ENCODE measurements at regions not wholly inside any gene's neighbourhood (a gene's known extent, or its start where the extent isn't known, plus 50 kb on each side); places are given as distances from the start of the nearest gene placed in this dataset.

DNA sequence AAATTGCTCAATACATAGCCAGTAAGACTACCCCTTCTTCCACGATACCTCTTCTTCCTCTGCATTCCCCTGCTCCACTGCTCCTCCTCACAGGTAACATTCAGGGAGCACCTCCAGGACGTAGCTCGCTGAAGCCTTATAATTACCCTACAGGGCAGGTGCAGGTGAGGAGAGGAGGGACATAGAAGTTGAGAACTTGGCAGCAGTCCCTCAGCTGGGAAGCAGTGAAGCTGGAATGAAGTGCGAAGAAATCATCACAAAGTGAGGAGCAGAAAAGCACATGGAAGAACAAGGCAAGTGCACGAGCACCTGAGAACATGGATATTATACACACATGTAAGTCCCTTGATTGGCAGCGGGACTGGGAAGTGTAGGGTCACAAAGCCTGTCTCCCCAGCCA, 118.2 kb downstream of the HSD17B3 start:
- DNase-seq (ENCODE audit: low read depth): no peak

DNA sequence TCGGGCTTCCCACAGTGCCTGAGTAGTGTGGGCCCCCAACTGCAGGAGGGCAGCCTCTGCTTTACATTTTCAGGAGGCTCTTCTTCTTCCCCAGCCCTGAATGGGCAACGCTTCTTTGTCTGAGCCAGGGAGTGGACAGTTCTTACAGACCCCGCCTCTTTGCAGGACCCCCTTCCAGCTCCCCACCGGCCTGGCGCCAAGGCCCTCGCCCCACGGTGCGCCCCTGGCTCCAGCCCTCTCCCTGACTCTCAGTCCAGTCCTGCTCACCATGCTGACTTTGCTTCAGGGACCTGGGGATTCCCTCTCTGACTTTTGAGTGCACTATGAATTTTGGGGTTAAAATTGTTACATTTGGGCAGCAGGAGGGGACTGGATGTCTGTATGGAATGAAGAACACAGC, 123.8 kb downstream of the HSD17B3 start:
- no peak for DNase-seq (ENCODE audit: low read depth)

DNA sequence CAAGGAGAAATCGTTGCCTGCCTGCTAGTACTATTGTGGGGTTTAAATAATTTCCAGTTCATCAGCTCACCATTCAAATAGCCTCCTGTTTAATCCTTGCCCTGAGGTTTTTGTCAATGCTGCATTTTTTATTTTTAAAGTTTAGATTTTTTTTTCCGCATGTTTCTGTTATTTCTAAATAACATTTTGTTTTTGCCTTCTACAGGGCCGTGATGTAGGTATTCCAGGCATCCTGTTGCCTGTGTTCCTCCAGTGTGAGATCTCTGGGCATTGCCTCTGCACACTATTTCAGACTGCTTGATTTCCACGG, 124.3 kb downstream of the HSD17B3 start:
- DNase-seq (ENCODE audit: low read depth): no peak

DNA sequence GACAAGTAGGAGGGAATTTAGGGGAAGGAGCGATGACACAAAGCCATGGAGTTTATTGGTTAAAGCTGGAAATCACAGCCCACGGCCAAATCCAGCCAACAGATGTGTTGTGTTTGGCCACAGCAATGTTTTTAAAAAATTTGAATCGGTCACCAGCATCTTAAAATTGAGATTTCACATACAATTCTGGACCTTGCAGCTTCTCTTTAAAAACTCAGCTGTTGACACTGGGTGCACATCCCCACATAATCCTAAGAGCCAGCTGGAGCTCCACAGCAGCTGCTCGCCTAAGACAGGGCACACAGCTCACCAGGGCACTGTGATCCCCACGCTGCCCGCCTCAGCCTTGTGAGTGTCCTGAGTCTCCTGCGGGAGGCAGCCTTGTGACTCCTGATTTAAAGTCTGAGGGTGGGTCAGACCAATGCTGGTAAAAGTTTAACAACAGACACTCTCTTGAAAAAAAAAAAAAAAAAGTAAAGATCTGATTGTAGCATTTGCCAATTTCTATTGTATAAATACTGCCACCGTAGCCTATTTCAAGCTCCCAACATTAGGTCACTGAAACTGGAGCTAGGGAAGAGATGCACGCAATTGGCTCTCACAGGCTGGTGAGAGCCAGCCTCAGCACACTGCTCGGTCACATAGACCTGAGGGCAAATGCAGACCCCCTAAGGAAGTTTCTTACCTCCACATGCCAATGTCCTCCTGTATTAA, 124.8 kb downstream of the HSD17B3 start:
- no peak for DNase-seq (ENCODE audit: low read depth)

GRCh38 chr9:96175796-96176195, 126.2 kb downstream of the HSD17B3 start:
- DNase-seq (ENCODE audit: low read depth): no peak

DNA sequence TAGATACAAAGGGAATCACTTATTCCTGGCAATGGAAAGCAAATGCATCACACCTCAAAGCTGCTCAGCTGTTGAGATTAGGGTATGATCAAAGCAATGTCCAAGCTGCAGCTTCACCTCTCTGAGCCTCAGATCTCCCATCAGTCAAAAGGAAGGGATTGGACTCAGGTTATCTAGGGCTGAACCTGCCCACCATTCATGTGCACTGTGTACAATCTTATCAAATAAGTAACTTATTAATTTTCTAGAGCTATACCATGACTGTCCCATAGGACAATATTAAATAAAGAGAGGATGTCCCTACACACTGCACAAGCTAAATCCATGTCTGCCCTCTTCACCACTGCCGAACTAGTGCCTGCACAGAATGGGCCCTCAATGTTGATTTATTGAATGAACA, 127.0 kb downstream of the HSD17B3 start:
- DNase-seq (ENCODE audit: low read depth): no peak

- DNase-seq (ENCODE audit: low read depth): no peak
Measured at GRCh38 chr9:96174371-96174770, 127.6 kb downstream of the HSD17B3 start.

- no peak for DNase-seq (ENCODE audit: low read depth)
Measured at GRCh38 chr9:96173640-96174039, 128.3 kb downstream of the HSD17B3 start.

- DNase-seq (ENCODE audit: low read depth): no peak
Measured at GRCh38 chr9:96172797-96173196, 129.2 kb downstream of the HSD17B3 start.

DNA sequence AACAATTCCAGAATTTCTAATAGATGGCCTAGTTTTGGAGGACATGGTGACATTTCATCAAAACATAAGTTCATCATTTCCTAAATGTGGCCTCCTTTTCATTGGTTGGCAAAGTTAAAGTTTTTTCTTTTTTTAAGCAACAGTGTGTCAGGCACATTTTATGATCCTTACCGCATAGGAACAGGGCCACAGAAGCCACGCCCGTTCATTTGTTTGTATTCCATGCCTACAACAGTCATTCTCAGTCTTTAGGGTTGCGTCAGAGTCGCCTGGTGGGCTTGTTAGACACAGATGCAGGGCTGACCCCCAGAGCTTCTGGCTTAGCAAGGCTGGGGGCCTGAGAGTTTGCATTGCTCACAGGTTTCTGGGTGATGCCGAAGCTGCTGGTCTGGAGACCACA, 130.2 kb downstream of the HSD17B3 start:
- DNase-seq (ENCODE audit: low read depth): no peak

DNA sequence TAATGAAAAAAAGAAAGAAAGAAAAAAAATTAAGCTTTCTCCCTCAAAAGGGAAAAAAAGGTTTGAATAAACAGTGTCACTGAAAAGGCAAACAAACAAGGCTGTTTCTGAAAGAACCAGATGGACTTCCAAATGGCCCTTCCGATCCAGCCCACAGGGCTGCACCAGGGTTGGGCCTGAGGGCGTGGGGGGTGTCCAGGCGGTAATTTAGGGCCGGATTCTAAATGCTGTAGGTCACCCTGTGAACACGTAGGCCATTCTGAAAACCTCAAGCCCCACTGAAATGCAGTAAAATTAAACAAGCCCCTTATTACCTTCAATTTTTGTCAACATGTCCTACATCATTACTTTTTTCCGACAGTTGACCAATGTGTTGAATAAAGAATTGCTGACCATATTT, 132.1 kb downstream of the HSD17B3 start:
- DNase-seq (ENCODE audit: low read depth): no peak

- DNase-seq (ENCODE audit: low read depth): peak; percentile 50
Measured at GRCh38 chr9:96169484-96169883, 132.5 kb downstream of the HSD17B3 start.

- DNase-seq (ENCODE audit: low read depth): no peak
Measured at GRCh38 chr9:96168882-96169281, 133.1 kb downstream of the HSD17B3 start.

DNA sequence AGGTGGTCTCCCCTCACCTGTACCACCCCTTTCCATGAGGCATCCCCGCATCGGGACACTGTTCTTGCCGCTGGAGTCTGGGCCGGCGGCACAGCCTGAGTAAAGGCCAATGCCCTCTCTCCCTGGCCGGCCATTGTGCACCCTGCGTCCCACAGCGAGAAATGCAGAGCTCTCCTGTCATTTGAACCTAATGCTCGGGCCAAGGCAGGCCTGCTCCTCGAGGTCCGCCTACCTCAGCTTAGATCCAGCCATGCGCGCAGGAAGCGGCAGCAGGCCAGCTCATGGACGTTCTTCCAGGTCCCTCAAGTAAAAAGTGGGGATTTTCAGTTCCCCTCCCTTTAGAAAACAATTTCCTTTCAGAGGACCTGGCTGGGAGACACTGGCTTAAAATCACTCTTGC, 135.0 kb downstream of the HSD17B3 start:
- DNase-seq (ENCODE audit: low read depth): no peak

GRCh38 chr9:96164268-96164683, 137.7 kb downstream of the HSD17B3 start:
- DNase-seq (ENCODE audit: low read depth): no peak

- no peak for DNase-seq (ENCODE audit: low read depth)
Measured at GRCh38 chr9:96163712-96164111, 138.3 kb downstream of the HSD17B3 start.

GRCh38 chr9:96163161-96163560, 138.8 kb downstream of the HSD17B3 start:
- DNase-seq (ENCODE audit: low read depth): no peak

DNA sequence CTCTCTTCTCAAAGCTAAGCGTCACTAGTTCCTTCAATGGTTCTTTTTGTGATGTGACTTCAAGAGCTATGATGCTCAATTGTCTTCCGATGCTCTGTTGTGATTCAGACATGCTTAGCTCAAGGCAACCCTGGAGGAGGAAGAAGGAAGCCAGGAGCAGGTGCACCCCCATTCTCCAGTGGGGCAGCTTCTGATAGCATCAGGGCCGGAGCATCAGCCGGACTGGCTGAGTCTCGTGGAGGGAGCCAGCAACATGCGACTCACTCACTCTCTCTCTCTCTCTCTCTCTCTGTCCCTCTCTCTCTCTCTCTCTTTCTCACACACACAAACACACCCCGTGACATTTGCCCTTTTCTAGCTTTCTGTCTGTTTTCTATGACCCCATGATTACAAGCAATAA, 140.2 kb downstream of the HSD17B3 start:
- no peak for DNase-seq (ENCODE audit: low read depth)

DNA sequence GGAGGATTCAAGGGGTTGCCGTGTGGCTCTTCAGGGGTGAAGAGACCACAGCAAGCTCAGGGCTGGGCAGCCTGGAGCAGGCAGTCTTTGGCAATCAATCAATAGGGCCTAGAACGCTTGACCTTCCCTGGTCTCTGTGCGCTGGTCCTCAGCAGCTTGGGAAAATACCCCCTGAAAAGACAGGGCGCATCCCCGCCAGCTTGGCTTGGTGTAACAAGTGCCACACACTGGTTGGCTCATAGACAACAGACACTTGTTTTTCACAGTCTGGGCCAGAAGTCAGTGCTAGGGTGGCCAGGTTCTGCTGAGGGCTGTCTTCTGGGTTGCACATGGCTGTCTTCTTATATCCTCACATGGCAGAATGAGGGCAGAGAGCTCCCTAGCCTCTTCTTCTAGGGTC, 141.1 kb downstream of the HSD17B3 start:
- DNase-seq (ENCODE audit: low read depth): no peak

- DNase-seq (ENCODE audit: low read depth): no peak
Measured at GRCh38 chr9:96160168-96160567, 141.8 kb downstream of the HSD17B3 start.

DNA sequence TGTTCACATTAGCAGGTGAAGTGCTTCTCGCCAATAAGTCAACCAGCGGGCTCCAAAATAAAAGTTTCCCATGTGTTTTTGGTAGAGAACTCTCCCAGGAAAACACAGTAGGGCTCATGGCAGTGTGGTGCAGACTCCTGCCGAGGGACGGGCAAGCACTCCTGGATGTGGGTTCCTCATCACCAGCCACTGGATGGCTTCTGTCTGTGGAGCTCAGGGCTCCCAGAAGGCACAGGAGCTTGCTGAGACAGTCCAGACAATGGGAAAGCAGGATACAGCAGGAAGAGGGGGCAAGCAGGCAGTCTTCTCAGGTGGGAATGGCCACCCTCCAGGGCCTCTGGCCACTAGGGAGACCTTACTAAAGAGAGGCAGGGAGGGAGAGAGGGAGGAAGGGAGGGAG, 142.4 kb downstream of the HSD17B3 start:
- DNase-seq (ENCODE audit: low read depth): no peak

DNA sequence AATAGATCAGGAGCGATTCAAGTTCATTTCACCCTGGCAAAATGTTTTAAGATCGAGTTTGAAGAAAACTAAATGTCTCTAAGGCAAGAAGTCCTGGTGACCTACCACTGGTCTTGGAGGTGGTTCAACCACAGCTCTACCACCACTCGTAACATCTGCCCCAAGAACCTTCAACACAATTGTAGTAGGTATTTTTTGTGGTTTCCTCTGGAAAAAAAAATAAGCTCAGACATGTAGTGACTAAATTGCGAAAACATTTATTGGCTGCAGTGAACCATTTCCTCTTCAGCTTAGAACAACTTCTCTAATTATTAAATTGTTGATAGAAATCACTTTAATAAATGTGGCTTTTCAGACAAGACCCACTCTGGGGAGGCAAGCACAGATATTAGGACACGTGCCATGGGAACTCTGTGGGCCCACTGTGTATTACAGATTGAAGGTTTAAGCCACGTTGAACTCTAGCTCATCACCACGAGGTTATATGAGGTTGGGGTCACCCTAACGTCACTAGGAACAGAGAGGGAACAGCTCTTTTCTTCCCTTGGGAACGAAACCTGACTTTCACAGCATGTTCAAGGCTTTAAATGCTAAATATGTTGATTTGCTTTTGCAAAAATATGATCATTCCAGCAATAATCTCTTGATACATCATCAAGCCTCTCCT, 142.9 kb downstream of the HSD17B3 start:
- DNase-seq (ENCODE audit: low read depth): no peak

GRCh38 chr9:96158147-96158546, 143.8 kb downstream of the HSD17B3 start:
- DNase-seq (ENCODE audit: low read depth): no peak

DNA sequence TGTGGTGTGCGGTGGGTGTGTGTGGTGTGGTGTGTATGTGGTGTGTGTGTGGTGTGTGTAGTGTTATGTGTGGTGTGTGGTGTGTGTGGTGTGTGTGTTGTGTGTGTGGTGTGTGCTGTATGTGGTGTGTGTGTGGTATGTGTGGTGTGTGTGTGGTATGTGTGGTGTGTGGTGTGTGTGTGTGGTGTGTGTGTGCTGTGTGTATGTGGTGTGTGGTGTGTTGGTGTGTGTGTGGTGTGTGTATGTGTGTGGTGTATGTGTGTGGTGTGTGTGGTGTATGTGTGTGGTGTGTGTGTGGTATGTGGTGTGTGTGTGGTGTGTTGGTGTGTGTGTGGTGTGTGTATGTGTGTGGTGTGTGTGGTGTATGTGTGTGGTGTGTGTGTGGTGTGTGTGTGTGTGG, 144.3 kb downstream of the HSD17B3 start:
- no peak for DNase-seq (ENCODE audit: low read depth)

All from Daoy (cell line).